ENCODE measurements at regions not wholly inside any gene's neighbourhood (a gene's known extent, or its start where the extent isn't known, plus 50 kb on each side); places are given as distances from the start of the nearest gene placed in this dataset.

GRCh38 chr10:31580646-31581045 lies 261.6 kb downstream of the ZEB1 start:
- H3K4me3 ChIP-seq (ENCODE audit: low read depth, low read length), result no peak overlapping the region
- no peak for DNase-seq (ENCODE audit: low read depth)
- no peak for TF ChIP-seq CTCF (conservative IDR thresholded peaks at IDR 0.05; ENCODE audit: low read depth, low read length)

Data from epithelial cell of proximal tubule (primary cell).